Lung (tissue), 11 donors: ENCODE measurements at regions not wholly inside any gene's neighbourhood (a gene's known extent, or its start where the extent isn't known, plus 50 kb on each side); places are given as distances from the start of the nearest gene placed in this dataset.

Source experiments
- ATAC-seq: fragments of 200-7000 bp; cut with Tn5 transposase; one replicate; pipeline ENCODE4 v1.9.1; 2020; ENCODE audit warnings: moderate number of reproducible peaks; ENCODE audit not compliant: insufficient read depth, low FRiP score
- DNase-seq, 3 donors: peaks; one replicate each; pipeline ENCODE4 v3.0.0-alpha.2; 2013 to 2017
- H3K27ac ChIP-seq, 2 donors: one replicate each; pipeline ENCODE4 v1.5.1; 2013; ENCODE audit warnings: mild to moderate bottlenecking in 2 of 2, moderate library complexity in 2 of 2, control low read depth in 1 of 2, inconsistent platforms in 1 of 2, low read depth in 1 of 2, low read length in 1 of 2
- H3K27me3 ChIP-seq, 3 donors: one replicate each; pipeline ENCODE4 v1.5.1; 2013; ENCODE audit warnings: low read length in 2 of 3; ENCODE audit not compliant: control insufficient read depth in 3 of 3, insufficient read depth in 3 of 3
- H3K36me3 ChIP-seq, 4 donors: one replicate each; pipeline ENCODE4 v1.5.1; 2013; ENCODE audit warnings: low read length in 4 of 4, mild to moderate bottlenecking in 1 of 4, moderate library complexity in 1 of 4; ENCODE audit not compliant: control insufficient read depth in 4 of 4, insufficient read depth in 4 of 4
- H3K4me1 ChIP-seq, 5 donors: one replicate each; pipeline ENCODE4 v1.5.1; 2013; ENCODE audit warnings: low read length in 5 of 5, mild to moderate bottlenecking in 2 of 5, moderate library complexity in 1 of 5; ENCODE audit not compliant: control insufficient read depth in 5 of 5, insufficient read depth in 5 of 5
- H3K4me3 ChIP-seq: one replicate; pipeline ENCODE4 v1.5.1; 2013; ENCODE audit warnings: mild to moderate bottlenecking, control low read depth, moderate library complexity
- H3K9ac ChIP-seq, 2 donors: one replicate each; pipeline ENCODE4 v1.5.1; 2013; ENCODE audit warnings: low read length in 2 of 2, control low read depth in 1 of 2; ENCODE audit not compliant: insufficient read depth in 1 of 2
- H3K9me3 ChIP-seq, 4 donors: one replicate each; pipeline ENCODE4 v1.5.1; 2013; ENCODE audit warnings: low read length in 3 of 4, mild to moderate bottlenecking in 1 of 4, moderate library complexity in 1 of 4; ENCODE audit not compliant: control insufficient read depth in 4 of 4, insufficient read depth in 3 of 4
- CTCF ChIP-seq: IDR thresholded peaks from 2 replicates; pipeline ENCODE4 v1.5.1; 2012; ENCODE audit warnings: mild to moderate bottlenecking; ENCODE audit errors: control extremely low read depth, extremely low read depth
- WGBS, 2 donors: extraction: QIAGEN DNeasy Blood & Tissue Kit; methylation state at CpG; one replicate each; pipeline ENCODE4 v1.1.7; 2013; 5-methylcytosine and 5-hydroxymethylcytosine counted together
- donor health status: control.
- donor health status: control.
- donor health status: Bipolar disorder and iron deficiency.
- donor health status: healthy.
- donor health status: DM: yes; HTN: yes; CAD: no.

- H3K36me3 ChIP-seq: no peaks in the 10 kb centered on the region
- no peaks in the 10 kb centered on the region for H3K9me3 ChIP-seq
- no peak for TF ChIP-seq CTCF
- no peak overlapping the region for H3K27ac ChIP-seq
- H3K9ac ChIP-seq: no peak overlapping the region
- no peak for DNase-seq
- H3K4me3 ChIP-seq: no peak overlapping the region
- no peak for ATAC-seq
- H3K4me1 ChIP-seq: peaks cover 0 to 30% (median 4%) of the 10 kb centered on the region in 5 donors
- no peaks in the 10 kb centered on the region for H3K27me3 ChIP-seq
- WGBS, 2 donors: 93 to 95% methylated on average over 4 of the region's 4 CpGs
Measured at GRCh38 chr10:43945908-43946307, 297.2 kb upstream of the ZNF32 start.

GRCh38 chr10:43945094-43945730 is 296.5 kb upstream of the ZNF32 start:
- Histone ChIP-seq H3K27ac (no peak overlapping the region), H3K36me3 (no peaks in the 10 kb centered on the region), H3K4me1 (peaks cover 3 to 37% (median 6%) of the 10 kb centered on the region in 5 donors), H3K27me3 (no peaks in the 10 kb centered on the region), H3K4me3 (no peak overlapping the region), H3K9me3 (no peaks in the 10 kb centered on the region), H3K9ac (no peak overlapping the region)
- TF ChIP-seq CTCF: no peak
- no peak for ATAC-seq
- WGBS, 2 donors: 84 to 92% methylated on average over 8 of the region's 8 CpGs
- DNase-seq: peak in 1 of 3 donors; percentile 7

GRCh38 chr10:43944381-43945093 is 295.9 kb upstream of the ZNF32 start:
- Histone ChIP-seq H3K27me3 (no peaks in the 10 kb centered on the region), H3K4me3 (no peak overlapping the region), H3K9ac (no peak overlapping the region), H3K4me1 (peaks cover 4 to 43% (median 8%) of the 10 kb centered on the region in 5 donors), H3K27ac (no peak overlapping the region), H3K9me3 (no peaks in the 10 kb centered on the region), H3K36me3 (no peaks in the 10 kb centered on the region)
- no peak for TF ChIP-seq CTCF
- ATAC-seq (no peak), DNase-seq (peak; percentile 2 to 46 (median 33))
- WGBS, 2 donors: 28 to 48% methylated on average over 5 of the region's 5 CpGs
